Cardiac muscle cell (in vitro differentiated cells and primary cell): ENCODE measurements at regions not wholly inside any gene's neighbourhood (a gene's known extent, or its start where the extent isn't known, plus 50 kb on each side); places are given as distances from the start of the nearest gene placed in this dataset.

Experiments
- DNase-seq, 2 donors: peaks; one replicate each; pipeline versions ENCODE4 v3.0.0 to v3.0.0-alpha.2; 2010 to 2017; ENCODE audit warnings: low read depth in 1 of 2, low spot score in 1 of 2
- H3K27ac ChIP-seq: fragments of 200-600 bp; sonication (generic); 2 replicates; pipeline ENCODE4 v1.5.1; 2016
- H3K27me3 ChIP-seq: fragments of 200-600 bp; sonication (generic); 2 replicates; pipeline ENCODE4 v1.6.0; 2016; ENCODE audit warnings: control low read depth
- H3K36me3 ChIP-seq: fragments of 200-600 bp; sonication (generic); 2 replicates; pipeline ENCODE4 v1.5.1; 2016; ENCODE audit warnings: control low read depth
- H3K4me1 ChIP-seq: fragments of 200-600 bp; sonication (generic); 2 replicates; pipeline ENCODE4 v1.8.1; 2017; ENCODE audit warnings: low read depth, mild to moderate bottlenecking, mixed run types
- H3K4me3 ChIP-seq: fragments of 200-600 bp; sonication (generic); 2 replicates; pipeline ENCODE4 v1.5.1; 2016; ENCODE audit warnings: mild to moderate bottlenecking
- H3K9me3 ChIP-seq: fragments of 200-600 bp; sonication (generic); 2 replicates; pipeline ENCODE4 v1.5.1; 2017; ENCODE audit warnings: low read depth, mild to moderate bottlenecking, control low read depth
- TF ChIP-seq, protein P1 (sequence below): IDR thresholded peaks from 2 replicates; pipeline ENCODE4 v1.5.1; 2012; ENCODE audit warnings: low read depth, mild to moderate bottlenecking, low read length

DNA sequence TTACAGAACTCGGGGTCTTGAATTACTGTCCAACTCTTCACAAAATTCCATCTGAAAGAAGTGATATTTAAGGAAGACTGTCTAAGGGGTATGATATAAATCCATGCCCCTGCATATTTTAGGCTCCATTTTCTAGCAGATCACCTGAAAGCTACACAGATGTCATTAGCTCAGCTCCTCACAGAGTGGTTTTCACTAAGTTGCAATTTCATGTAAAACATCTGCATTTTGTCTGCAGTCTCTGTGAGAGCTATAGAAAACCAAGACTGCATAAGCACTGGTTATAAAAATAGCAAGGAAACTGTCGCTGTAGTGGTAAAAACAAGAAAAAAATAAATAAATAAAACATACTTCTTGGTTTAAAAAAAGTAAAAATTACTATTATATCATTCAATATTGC is 103.4 kb downstream of the RPL27A start:
- TF ChIP-seq, protein P1, sequence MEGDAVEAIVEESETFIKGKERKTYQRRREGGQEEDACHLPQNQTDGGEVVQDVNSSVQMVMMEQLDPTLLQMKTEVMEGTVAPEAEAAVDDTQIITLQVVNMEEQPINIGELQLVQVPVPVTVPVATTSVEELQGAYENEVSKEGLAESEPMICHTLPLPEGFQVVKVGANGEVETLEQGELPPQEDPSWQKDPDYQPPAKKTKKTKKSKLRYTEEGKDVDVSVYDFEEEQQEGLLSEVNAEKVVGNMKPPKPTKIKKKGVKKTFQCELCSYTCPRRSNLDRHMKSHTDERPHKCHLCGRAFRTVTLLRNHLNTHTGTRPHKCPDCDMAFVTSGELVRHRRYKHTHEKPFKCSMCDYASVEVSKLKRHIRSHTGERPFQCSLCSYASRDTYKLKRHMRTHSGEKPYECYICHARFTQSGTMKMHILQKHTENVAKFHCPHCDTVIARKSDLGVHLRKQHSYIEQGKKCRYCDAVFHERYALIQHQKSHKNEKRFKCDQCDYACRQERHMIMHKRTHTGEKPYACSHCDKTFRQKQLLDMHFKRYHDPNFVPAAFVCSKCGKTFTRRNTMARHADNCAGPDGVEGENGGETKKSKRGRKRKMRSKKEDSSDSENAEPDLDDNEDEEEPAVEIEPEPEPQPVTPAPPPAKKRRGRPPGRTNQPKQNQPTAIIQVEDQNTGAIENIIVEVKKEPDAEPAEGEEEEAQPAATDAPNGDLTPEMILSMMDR, result no peak
- Histone ChIP-seq H3K4me1 (no peaks in the 10 kb centered on the region), H3K27ac (no peak overlapping the region), H3K9me3 (no peaks in the 10 kb centered on the region), H3K36me3 (no peaks in the 10 kb centered on the region), H3K27me3 (no peaks in the 10 kb centered on the region), H3K4me3 (no peak overlapping the region)
- DNase-seq, result no peak

DNA sequence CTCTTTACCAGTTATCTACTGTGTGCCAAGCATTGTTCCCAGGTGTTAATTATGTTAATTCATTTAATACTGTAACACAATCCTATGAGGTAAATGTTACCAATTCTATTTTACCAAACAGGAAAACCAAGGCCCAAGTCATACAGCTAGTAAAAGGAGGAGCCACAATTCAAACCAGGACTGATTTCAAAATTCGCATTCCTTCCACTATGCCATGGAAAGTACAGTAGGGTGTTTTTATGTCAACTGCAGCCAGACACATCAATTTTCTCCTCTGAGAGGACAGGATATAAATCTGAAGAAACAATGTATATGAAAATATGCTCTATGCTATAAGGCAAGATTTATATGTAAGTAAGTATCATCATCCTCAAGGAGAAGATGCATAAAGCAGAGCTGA is 104.3 kb downstream of the RPL27A start:
- Histone ChIP-seq H3K27me3 (no peaks in the 10 kb centered on the region), H3K9me3 (no peaks in the 10 kb centered on the region), H3K27ac (no peak overlapping the region), H3K4me1 (no peaks in the 10 kb centered on the region), H3K4me3 (no peak overlapping the region), H3K36me3 (no peaks in the 10 kb centered on the region)
- TF ChIP-seq, protein P1, result peak; percentile 38
- DNase-seq, result peak in 1 of 2 donors; percentile 56

DNA sequence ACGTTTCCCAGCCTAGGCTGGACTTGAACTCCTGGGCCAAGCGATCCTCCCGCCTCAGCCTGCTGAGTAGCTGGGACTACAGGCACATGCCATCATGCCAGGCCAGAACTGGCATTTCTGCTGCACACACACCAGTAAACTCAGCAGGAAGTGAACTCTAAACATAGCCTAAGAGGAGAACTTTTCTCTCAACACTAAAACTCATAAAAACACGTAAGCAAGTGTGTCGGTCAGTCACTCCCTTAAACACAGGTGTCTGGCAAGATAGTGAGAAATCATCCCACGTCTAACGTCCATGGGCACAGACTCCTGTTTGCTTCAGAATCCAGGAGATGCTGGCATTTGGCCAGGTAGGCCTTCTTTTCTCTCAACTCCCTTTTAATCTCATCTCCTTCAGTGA is 104.8 kb downstream of the RPL27A start:
- Histone ChIP-seq H3K36me3 (no peaks in the 10 kb centered on the region), H3K4me1 (no peaks in the 10 kb centered on the region), H3K27ac (no peak overlapping the region), H3K27me3 (no peaks in the 10 kb centered on the region), H3K9me3 (no peaks in the 10 kb centered on the region), H3K4me3 (no peak overlapping the region)
- TF ChIP-seq, protein P1, result no peak
- no peak for DNase-seq

DNA sequence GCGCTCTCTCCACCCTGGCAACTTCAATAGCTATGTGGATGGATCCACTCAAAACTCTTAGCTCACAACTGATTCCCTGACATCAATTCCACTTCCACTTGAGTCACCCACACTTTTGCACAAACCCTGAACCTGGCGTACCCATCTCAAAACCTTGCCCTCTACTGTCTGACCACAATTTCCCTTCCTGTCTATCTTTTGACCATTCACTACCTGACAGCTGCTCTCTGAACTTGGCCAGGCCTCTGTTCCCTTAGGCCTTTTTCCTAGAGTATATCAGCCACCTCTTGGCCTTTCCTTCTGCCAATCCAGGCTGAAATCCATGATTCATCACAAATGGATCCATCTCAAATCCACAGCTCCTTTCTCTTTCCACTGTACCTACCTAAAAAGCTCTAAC is 106.0 kb downstream of the RPL27A start:
- H3K27ac ChIP-seq, result no peak overlapping the region
- H3K4me3 ChIP-seq, result no peak overlapping the region
- no peaks in the 10 kb centered on the region for H3K9me3 ChIP-seq
- no peaks in the 10 kb centered on the region for H3K27me3 ChIP-seq
- TF ChIP-seq, protein P1, result no peak
- no peaks in the 10 kb centered on the region for H3K4me1 ChIP-seq
- no peaks in the 10 kb centered on the region for H3K36me3 ChIP-seq
- no peak for DNase-seq

DNA sequence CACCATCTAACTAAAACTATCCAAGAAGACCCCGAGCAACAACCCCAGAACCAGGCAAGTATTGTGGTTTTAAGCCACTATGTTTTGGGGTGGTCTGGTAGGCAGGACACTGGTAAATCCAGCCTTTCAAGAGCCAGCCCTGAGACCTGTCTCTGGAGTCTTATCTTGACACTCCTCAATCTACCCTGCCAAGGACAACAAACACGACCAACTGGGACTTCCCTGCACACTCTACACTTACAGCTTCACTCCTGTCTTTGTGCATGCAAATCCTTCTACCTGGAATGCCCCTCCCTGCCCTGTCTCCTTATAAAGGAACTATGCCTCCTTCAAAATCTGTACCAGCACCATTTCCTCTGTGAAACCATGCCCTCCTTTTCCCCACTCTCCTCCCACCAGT is 107.3 kb downstream of the RPL27A start:
- no peaks in the 10 kb centered on the region for H3K9me3 ChIP-seq
- no peak overlapping the region for H3K4me3 ChIP-seq
- DNase-seq, result no peak
- no peak overlapping the region for H3K27ac ChIP-seq
- TF ChIP-seq, protein P1, result no peak
- H3K27me3 ChIP-seq, result no peaks in the 10 kb centered on the region
- H3K36me3 ChIP-seq, result no peaks in the 10 kb centered on the region
- H3K4me1 ChIP-seq, result peaks cover 3% of the 10 kb centered on the region

DNA sequence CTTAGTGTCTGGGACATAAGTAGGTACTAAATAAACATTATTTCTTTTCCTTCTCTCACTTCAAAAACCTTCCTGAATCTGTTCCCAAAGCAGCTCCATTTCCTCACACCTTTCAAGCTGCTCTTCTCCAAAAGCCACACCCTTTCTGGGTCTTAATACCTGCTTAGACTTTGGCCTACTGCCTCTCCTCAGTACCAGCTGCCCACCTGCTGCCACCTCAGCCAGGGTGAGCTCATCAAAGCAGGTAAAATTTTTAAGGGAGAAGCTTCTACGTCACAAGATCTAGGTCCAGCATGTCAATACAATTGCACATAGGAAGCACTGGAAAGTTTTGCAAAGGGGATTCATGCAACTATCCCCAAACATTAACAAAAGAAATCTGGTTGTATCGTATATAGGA is 108.4 kb downstream of the RPL27A start:
- TF ChIP-seq, protein P1, result no peak
- peaks cover 6% of the 10 kb centered on the region for H3K4me1 ChIP-seq
- no peak overlapping the region for H3K4me3 ChIP-seq
- DNase-seq, result no peak
- no peaks in the 10 kb centered on the region for H3K36me3 ChIP-seq
- H3K27me3 ChIP-seq, result no peaks in the 10 kb centered on the region
- no peaks in the 10 kb centered on the region for H3K9me3 ChIP-seq
- no peak overlapping the region for H3K27ac ChIP-seq
